ENCODE measurements at regions not wholly inside any gene's neighbourhood (a gene's known extent, or its start where the extent isn't known, plus 50 kb on each side); places are given as distances from the start of the nearest gene placed in this dataset.
"Not testable (repeated sequence)": the region's sequence is repeated elsewhere in the genome, so short reads cannot be mapped to it uniquely, and the experiment has no call there.

DNA sequence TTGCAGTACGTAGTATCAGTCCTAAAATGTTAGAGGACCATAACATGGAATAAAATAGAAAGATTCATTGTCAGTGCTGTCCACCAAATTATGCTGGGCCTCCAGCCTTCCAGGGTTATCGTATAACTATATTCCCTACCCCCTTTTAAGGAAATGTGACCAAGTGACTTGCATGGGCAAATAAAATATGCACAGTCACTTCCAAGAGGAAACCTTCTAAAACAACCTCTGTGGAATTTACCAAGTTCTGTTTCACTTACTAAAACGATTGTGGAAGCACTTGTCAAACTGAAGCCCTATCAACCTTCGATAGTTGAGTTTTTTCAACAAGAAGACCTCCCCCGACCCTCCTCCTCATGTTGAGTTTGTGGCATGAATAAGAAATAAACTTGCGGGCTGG is 345.4 kb upstream of the C16orf82 start:
- DNase-seq (ENCODE audit: low read depth), result no peak
- TF ChIP-seq, protein P1, sequence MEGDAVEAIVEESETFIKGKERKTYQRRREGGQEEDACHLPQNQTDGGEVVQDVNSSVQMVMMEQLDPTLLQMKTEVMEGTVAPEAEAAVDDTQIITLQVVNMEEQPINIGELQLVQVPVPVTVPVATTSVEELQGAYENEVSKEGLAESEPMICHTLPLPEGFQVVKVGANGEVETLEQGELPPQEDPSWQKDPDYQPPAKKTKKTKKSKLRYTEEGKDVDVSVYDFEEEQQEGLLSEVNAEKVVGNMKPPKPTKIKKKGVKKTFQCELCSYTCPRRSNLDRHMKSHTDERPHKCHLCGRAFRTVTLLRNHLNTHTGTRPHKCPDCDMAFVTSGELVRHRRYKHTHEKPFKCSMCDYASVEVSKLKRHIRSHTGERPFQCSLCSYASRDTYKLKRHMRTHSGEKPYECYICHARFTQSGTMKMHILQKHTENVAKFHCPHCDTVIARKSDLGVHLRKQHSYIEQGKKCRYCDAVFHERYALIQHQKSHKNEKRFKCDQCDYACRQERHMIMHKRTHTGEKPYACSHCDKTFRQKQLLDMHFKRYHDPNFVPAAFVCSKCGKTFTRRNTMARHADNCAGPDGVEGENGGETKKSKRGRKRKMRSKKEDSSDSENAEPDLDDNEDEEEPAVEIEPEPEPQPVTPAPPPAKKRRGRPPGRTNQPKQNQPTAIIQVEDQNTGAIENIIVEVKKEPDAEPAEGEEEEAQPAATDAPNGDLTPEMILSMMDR (IDR thresholded peaks at IDR 0.05; ENCODE audit: low read depth, low read length, missing control alignments), result no peak
- no peak overlapping the region for H3K4me3 ChIP-seq (ENCODE audit: low read depth, low read length)

DNA sequence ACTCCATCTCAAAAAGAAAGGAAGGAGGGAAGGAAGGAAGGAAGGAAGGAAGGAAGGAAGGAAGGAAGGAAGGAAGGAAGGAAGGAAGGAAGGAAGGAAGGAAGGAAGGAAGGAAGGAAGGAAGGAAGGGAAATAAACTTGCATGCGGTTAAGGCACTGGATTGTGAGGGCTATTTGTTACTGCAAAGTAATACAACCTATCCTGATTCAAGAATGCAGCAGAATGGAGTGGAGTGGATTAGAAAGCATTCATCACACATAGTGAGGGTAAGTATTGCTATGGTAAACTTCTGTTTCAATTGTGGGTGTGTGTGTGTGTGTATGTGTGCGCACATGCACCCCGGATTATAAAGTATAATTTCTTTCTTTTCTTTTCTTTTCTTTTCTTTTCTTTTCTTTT is 344.8 kb upstream of the C16orf82 start:
- not testable (repeated sequence) for DNase-seq (ENCODE audit: low read depth); H3K4me3 ChIP-seq (ENCODE audit: low read depth, low read length)

DNA sequence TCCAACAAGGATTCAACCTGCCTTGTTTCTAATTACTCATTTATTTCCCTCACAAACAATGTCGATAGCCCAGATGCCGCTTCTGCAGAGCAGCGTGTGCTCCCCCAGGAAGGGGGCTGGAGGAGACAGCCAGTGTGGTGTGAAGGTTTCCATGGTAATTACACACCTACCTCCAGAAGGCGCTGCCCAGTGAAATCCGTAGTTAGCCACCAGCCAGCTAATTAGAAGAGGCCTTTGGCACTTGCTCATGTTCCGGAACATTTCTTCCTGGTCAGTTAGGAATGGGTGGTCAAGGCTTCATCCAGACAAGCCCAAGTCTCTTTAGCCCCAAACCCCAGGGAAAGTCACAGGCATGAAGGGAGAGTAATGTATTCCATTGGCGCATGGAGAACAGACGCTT is 342.5 kb upstream of the C16orf82 start:
- no peak overlapping the region for H3K4me3 ChIP-seq (ENCODE audit: low read depth, low read length)
- DNase-seq (ENCODE audit: low read depth), result no peak
- TF ChIP-seq, protein P1 (IDR thresholded peaks at IDR 0.05; ENCODE audit: low read depth, low read length, missing control alignments), result no peak

DNA sequence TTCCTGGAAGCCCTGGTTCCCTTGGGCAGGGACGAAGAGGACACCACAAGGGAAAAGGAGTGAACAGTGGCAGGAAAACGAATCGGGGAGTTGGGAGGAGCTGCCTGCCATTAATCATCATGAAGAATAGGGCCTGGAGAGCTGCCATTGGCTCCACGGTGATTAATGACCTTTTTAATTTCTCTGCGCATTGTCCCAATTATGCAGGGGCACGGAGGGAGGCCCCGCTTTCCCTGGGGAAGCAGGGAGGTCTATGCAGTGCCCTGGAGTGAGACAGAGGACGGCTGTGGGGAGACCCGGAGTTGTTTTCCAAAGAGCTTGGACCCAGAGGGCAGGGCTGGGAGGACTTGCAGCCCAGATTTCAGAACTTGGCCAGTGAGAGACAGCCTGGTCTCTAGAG is 338.9 kb upstream of the C16orf82 start:
- TF ChIP-seq, protein P1 (IDR thresholded peaks at IDR 0.05; ENCODE audit: low read depth, low read length, missing control alignments), result no peak
- no peak for DNase-seq (ENCODE audit: low read depth)

DNA sequence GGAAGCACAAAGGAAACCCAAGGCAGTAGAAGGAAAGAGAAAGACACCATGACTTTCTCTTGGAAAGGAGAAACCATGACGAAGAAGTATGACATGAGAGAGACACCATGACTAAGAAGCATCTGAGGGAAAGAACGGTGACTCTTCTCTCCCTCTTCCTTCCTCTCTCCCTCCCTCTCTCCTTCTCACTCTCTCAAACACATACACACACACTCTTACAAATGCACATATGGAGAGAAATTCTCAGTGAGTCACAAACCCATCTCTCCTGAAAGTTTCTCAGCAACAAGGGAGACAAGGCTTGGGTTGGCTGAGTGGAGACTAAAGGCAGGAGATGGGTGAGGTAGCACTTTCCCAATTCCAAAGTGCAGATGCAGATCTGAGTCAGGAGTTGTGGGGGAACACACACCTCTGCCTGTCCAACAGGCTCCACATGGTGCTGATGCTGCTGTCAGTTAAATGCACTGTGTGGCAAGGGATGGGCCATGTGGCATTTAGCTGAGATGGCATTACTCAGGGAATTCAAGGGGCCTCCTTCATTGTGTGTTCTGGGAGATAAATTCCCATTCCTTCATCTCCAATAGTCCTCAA is 336.7 kb upstream of the C16orf82 start:
- TF ChIP-seq, protein P1 (IDR thresholded peaks at IDR 0.05; ENCODE audit: low read depth, low read length, missing control alignments), result no peak
- no peak for DNase-seq (ENCODE audit: low read depth)

More for the DNA sequence above, 338.9 kb upstream of the C16orf82 start:
- H3K4me3 ChIP-seq (ENCODE audit: low read depth, low read length), result no peak overlapping the region

DNA sequence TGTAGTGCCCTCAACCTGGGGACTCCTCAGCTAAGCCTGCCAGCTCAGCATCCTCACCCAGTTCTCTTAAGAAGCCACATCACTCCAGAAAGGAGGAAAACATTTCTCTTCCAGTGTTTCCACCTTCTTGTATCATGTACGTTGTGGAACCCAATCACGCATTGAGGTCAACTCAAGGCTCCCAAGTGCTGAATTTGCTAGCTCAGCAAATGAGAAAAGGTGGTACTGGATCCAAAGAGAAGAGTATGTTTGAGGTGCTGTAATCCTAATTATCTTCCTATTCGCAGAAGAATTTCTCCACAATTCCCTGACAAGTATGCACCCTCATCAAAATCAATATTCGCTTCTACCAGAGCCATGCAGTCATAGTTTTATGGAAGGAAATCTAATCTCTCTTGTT is 335.0 kb upstream of the C16orf82 start:
- no peak overlapping the region for H3K4me3 ChIP-seq (ENCODE audit: low read depth, low read length)
- TF ChIP-seq, protein P1 (IDR thresholded peaks at IDR 0.05; ENCODE audit: low read depth, low read length, missing control alignments), result no peak
- no peak for DNase-seq (ENCODE audit: low read depth)

More for the DNA sequence above, 336.7 kb upstream of the C16orf82 start:
- no peak overlapping the region for H3K4me3 ChIP-seq (ENCODE audit: low read depth, low read length)

DNA sequence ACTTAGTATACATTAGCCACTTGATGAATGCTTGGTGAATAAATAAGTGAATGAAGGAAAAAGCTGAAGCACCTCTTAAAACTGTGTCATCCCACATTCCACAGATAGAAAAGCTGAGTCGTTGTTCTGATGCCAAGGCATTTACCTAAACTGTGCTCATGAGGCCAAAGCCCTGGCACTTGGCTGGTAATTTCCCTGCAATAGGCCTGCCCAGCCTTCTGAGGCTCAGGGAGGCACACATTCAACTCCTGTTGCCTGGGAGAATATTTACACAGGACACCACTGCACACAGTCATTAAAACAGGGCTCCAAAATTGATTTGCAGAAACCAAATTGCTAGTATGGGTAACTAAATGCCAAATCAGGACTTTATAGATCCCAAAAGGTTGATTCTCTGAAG is 333.0 kb upstream of the C16orf82 start:
- no peak for DNase-seq (ENCODE audit: low read depth)
- no peak overlapping the region for H3K4me3 ChIP-seq (ENCODE audit: low read depth, low read length)
- TF ChIP-seq, protein P1 (IDR thresholded peaks at IDR 0.05; ENCODE audit: low read depth, low read length, missing control alignments), result no peak

Data from GM12864 (cell line).